Esophagus squamous epithelium (tissue), 5 donors: ENCODE measurements at regions not wholly inside any gene's neighbourhood (a gene's known extent, or its start where the extent isn't known, plus 50 kb on each side); places are given as distances from the start of the nearest gene placed in this dataset.

Experiments used
- DNase-seq: peaks from one replicate; lab custom pipeline; 2025; lab: John Stamatoyannopoulos, UW
- H3K27ac ChIP-seq, 4 donors: fragments of 200-600 bp; sonication (generic); one replicate each; pipeline ENCODE4 v1.5.1; 2016 to 2019; ENCODE audit warnings: mild to moderate bottlenecking in 1 of 4
- H3K27me3 ChIP-seq, 4 donors: fragments of 200-600 bp; sonication (generic); 1 replicate in 3 of 4; 2 replicates in 1 of 4; pipeline versions ENCODE4 v1.5.1 to v1.6.0; 2017 to 2021; ENCODE audit warnings: antibody characterized with exemption in 1 of 4
- H3K36me3 ChIP-seq, 3 donors: fragments of 200-600 bp; sonication (generic); one replicate each; pipeline ENCODE4 v1.5.1; 2016 to 2019
- H3K4me1 ChIP-seq, 3 donors: fragments of 200-600 bp; sonication (generic); one replicate each; pipeline ENCODE4 v1.5.1; 2017 to 2019
- H3K4me3 ChIP-seq, 4 donors: fragments of 200-600 bp; sonication (generic); 1 replicate in 3 of 4; 2 replicates in 1 of 4; pipeline ENCODE4 v1.5.1; 2016 to 2019; ENCODE audit warnings: mild to moderate bottlenecking in 2 of 4, moderate library complexity in 1 of 4
- H3K9me3 ChIP-seq, 3 donors: fragments of 200-600 bp; sonication (generic); one replicate each; pipeline ENCODE4 v1.5.1; 2016 to 2019
- CTCF ChIP-seq, 6 experiments: fragments of 450-650 bp in 4 of 6; fragments of 200-600 bp in 2 of 6; sonication (generic) in 2 of 6; IDR thresholded peaks; one replicate each; pipeline ENCODE4 v1.5.1; 2016 to 2019; ENCODE audit warnings: antibody characterized with exemption in 6 of 6, mild to moderate bottlenecking in 4 of 6, moderate library complexity in 4 of 6
- POLR2A ChIP-seq, 4 donors: fragments of 450-650 bp; IDR thresholded peaks; one replicate each; pipeline ENCODE4 v1.6.1; 2017; ENCODE audit warnings: antibody characterized with exemption in 4 of 4, mild to moderate bottlenecking in 4 of 4, moderate library complexity in 3 of 4
- whole genome bisulfite sequencing, 2 donors: methylation state at CpG; one replicate each; pipeline ENCODE4 v1.1.5; 2018; 5-methylcytosine and 5-hydroxymethylcytosine counted together
- intact Hi-C: fragments of 100-400 bp; cut with DNase I; formaldehyde crosslinking; loops from one replicate; pipeline ENCODE4 v1.15.0; 2022
- donor health status: DM: yes; HTN: yes; CAD: no.

GRCh38 chr7:54663186-54663585 is 95.8 kb downstream of the SEC61G start:
- Histone ChIP-seq H3K27me3 (peaks cover 0 to 58% (median 0%) of the 10 kb centered on the region in 4 donors), H3K36me3 (no peaks in the 10 kb centered on the region), H3K4me3 (no peak overlapping the region), H3K9me3 (no peaks in the 10 kb centered on the region), H3K4me1 (peaks cover 5 to 12% (median 7%) of the 10 kb centered on the region in 3 donors), H3K27ac (no peak overlapping the region)
- TF ChIP-seq CTCF (IDR thresholded peaks at IDR 0.05) (no peak), POLR2A (IDR thresholded peaks at IDR 0.05) (no peak)
- intact Hi-C loops = no loop called here
- DNase-seq = no peak
- 76 to 81% methylated on average over 10 to 12 of the region's 13 CpGs for WGBS, 2 donors

- Histone ChIP-seq H3K27me3 (peaks cover 0 to 58% (median 0%) of the 10 kb centered on the region in 4 donors), H3K9me3 (no peaks in the 10 kb centered on the region)
Measured at GRCh38 chr7:54662701-54663100, 96.3 kb downstream of the SEC61G start.

GRCh38 chr7:54653905-54654304 is 105.1 kb downstream of the SEC61G start:
- no peaks in the 10 kb centered on the region for H3K36me3 ChIP-seq
- H3K9me3 ChIP-seq = no peaks in the 10 kb centered on the region
- H3K27me3 ChIP-seq = peaks cover 0 to 3% (median 0%) of the 10 kb centered on the region in 4 donors
- TF ChIP-seq CTCF (IDR thresholded peaks at IDR 0.05) (no peak), POLR2A (IDR thresholded peaks at IDR 0.05) (no peak)
- 51 to 59% methylated on average over 3 of the region's 3 CpGs for WGBS, 2 donors
- no peak overlapping the region for H3K27ac ChIP-seq
- DNase-seq = no peak
- no peaks in the 10 kb centered on the region for H3K4me1 ChIP-seq
- no peak overlapping the region for H3K4me3 ChIP-seq
- intact Hi-C loops = no loop called here

More at GRCh38 chr7:54662701-54663100, 96.3 kb downstream of the SEC61G start:
- Histone ChIP-seq H3K4me3 (no peak overlapping the region), H3K27ac (no peak overlapping the region), H3K4me1 (peaks cover 5 to 12% (median 7%) of the 10 kb centered on the region in 3 donors), H3K36me3 (no peaks in the 10 kb centered on the region)
- WGBS, 2 donors = 64 to 78% methylated on average over 5 to 7 of the region's 7 CpGs
- intact Hi-C loops = no loop called here
- TF ChIP-seq POLR2A (IDR thresholded peaks at IDR 0.05) (no peak), CTCF (IDR thresholded peaks at IDR 0.05) (no peak)
- no peak for DNase-seq

- 59 to 61% methylated on average over 5 to 6 of the region's 6 CpGs for WGBS, 2 donors
- H3K4me3 ChIP-seq = no peak overlapping the region
- no peak for DNase-seq
- no peaks in the 10 kb centered on the region for H3K9me3 ChIP-seq
- no peak for TF ChIP-seq POLR2A (IDR thresholded peaks at IDR 0.05)
- intact Hi-C loops = no loop called here
- no peaks in the 10 kb centered on the region for H3K4me1 ChIP-seq
- H3K27ac ChIP-seq = no peak overlapping the region
- H3K27me3 ChIP-seq = no peaks in the 10 kb centered on the region
- no peaks in the 10 kb centered on the region for H3K36me3 ChIP-seq
Measured at GRCh38 chr7:54643064-54643463, 100.9 kb downstream of the VSTM2A start.

- Histone ChIP-seq H3K4me3 (no peak overlapping the region), H3K4me1 (no peaks in the 10 kb centered on the region), H3K27ac (no peak overlapping the region), H3K9me3 (no peaks in the 10 kb centered on the region), H3K36me3 (no peaks in the 10 kb centered on the region), H3K27me3 (no peaks in the 10 kb centered on the region)
- TF ChIP-seq CTCF (IDR thresholded peaks at IDR 0.05) = no peak
- no peak for TF ChIP-seq POLR2A (IDR thresholded peaks at IDR 0.05)
- intact Hi-C loops = no loop called here
- DNase-seq = no peak
- 59 to 62% methylated on average over 6 of the region's 6 CpGs for WGBS, 2 donors
Measured at GRCh38 chr7:54637712-54638396, 95.7 kb downstream of the VSTM2A start.
